SJSA1 (cell line): ENCODE measurements at regions not wholly inside any gene's neighbourhood (a gene's known extent, or its start where the extent isn't known, plus 50 kb on each side); places are given as distances from the start of the nearest gene placed in this dataset.
A peak's percentile ranks its signal among the peaks of the same experiment; 100 is the strongest.

ENCODE experiments used
- DNase-seq, 2 experiments: peaks; one replicate each; pipeline ENCODE4 v3.0.0-alpha.2; 2015 to 2020; ENCODE audit warnings: low spot score in 2 of 2, low read depth in 1 of 2
- H3K27ac ChIP-seq: fragments of 250-450 bp; sonication (Bioruptor Pico); 2 replicates; pipeline ENCODE4 v1.5.1; 2020; ENCODE audit warnings: mild to moderate bottlenecking, moderate library complexity
- H3K27me3 ChIP-seq: fragments of 250-450 bp; sonication (Bioruptor Pico); replicated peaks from 2 replicates; pipeline ENCODE4 v1.5.1; 2020; ENCODE audit warnings: mild to moderate bottlenecking, moderate library complexity
- H3K36me3 ChIP-seq: fragments of 250-450 bp; sonication (Bioruptor Pico); 2 replicates; pipeline ENCODE4 v1.5.1; 2020; ENCODE audit warnings: mild to moderate bottlenecking
- H3K4me1 ChIP-seq: fragments of 250-450 bp; sonication (Bioruptor Pico); replicated peaks from 2 replicates; pipeline ENCODE4 v1.6.1; 2021; ENCODE audit warnings: mild to moderate bottlenecking
- H3K4me3 ChIP-seq: fragments of 250-450 bp; sonication (Bioruptor Pico); 2 replicates; pipeline ENCODE4 v1.5.1; 2020; ENCODE audit warnings: mild to moderate bottlenecking
- H3K9me3 ChIP-seq: fragments of 250-450 bp; sonication (Bioruptor Pico); replicated peaks from 2 replicates; pipeline ENCODE4 v1.5.1; 2020; ENCODE audit warnings: mild to moderate bottlenecking

- H3K9me3 ChIP-seq, result no peaks in the 10 kb centered on the region
- peak; percentile 74 to 77 for DNase-seq
- peaks cover 17% of the 10 kb centered on the region for H3K4me1 ChIP-seq
- H3K27ac ChIP-seq, result no peak overlapping the region
- no peaks in the 10 kb centered on the region for H3K27me3 ChIP-seq
- no peaks in the 10 kb centered on the region for H3K36me3 ChIP-seq
- H3K4me3 ChIP-seq, result no peak overlapping the region
Measured at GRCh38 chr6:71510057-71510713, 221.6 kb downstream of the OGFRL1 start.

DNA sequence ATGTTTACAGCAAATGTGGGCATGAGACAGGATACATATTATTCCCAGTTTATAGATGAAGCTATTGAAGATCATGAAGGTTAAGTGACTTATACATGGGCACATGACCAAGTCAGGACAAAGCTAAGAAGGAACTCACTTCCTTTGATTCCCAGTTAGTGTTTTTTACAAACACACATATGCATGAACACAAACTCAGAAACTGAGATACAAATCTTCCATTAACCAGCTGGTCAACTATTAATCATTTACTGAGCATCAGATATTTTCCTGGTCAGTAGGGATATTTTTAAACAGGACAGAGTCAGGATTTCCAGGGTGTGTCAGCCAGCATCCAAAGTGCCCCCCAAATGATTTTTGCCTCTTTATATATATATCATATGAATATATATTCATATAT is 222.2 kb downstream of the OGFRL1 start:
- DNase-seq, result no peak
- no peak overlapping the region for H3K27ac ChIP-seq
- no peaks in the 10 kb centered on the region for H3K9me3 ChIP-seq
- no peaks in the 10 kb centered on the region for H3K36me3 ChIP-seq
- no peaks in the 10 kb centered on the region for H3K27me3 ChIP-seq
- no peak overlapping the region for H3K4me3 ChIP-seq
- H3K4me1 ChIP-seq, result peaks cover 17% of the 10 kb centered on the region

- H3K27ac ChIP-seq, result no peak overlapping the region
- no peaks in the 10 kb centered on the region for H3K27me3 ChIP-seq
- no peak for DNase-seq
- peaks cover 17% of the 10 kb centered on the region for H3K4me1 ChIP-seq
- no peaks in the 10 kb centered on the region for H3K9me3 ChIP-seq
- H3K4me3 ChIP-seq, result no peak overlapping the region
- no peaks in the 10 kb centered on the region for H3K36me3 ChIP-seq
Measured at GRCh38 chr6:71512256-71512655, 223.6 kb downstream of the OGFRL1 start.

GRCh38 chr6:71513036-71513435 is 224.4 kb downstream of the OGFRL1 start:
- peaks cover 17% of the 10 kb centered on the region for H3K4me1 ChIP-seq
- no peak for DNase-seq
- no peaks in the 10 kb centered on the region for H3K9me3 ChIP-seq
- no peaks in the 10 kb centered on the region for H3K27me3 ChIP-seq
- no peak overlapping the region for H3K4me3 ChIP-seq
- H3K36me3 ChIP-seq, result no peaks in the 10 kb centered on the region
- H3K27ac ChIP-seq, result no peak overlapping the region

- H3K36me3 ChIP-seq, result no peaks in the 10 kb centered on the region
- DNase-seq, result no peak
- no peaks in the 10 kb centered on the region for H3K9me3 ChIP-seq
- peaks cover 4% of the 10 kb centered on the region; the same call in 1 of the 2 replicates for H3K27me3 ChIP-seq
- H3K4me1 ChIP-seq, result peaks cover 13% of the 10 kb centered on the region
- no peak overlapping the region for H3K4me3 ChIP-seq
- H3K27ac ChIP-seq, result no peak overlapping the region
Measured at GRCh38 chr6:71523548-71523947, 234.9 kb downstream of the OGFRL1 start.

GRCh38 chr6:71524201-71524600 is 235.6 kb downstream of the OGFRL1 start:
- H3K4me3 ChIP-seq, result no peak overlapping the region
- H3K27me3 ChIP-seq, result peaks cover 4% of the 10 kb centered on the region; the same call in 1 of the 2 replicates
- H3K27ac ChIP-seq, result no peak overlapping the region
- H3K9me3 ChIP-seq, result no peaks in the 10 kb centered on the region
- peak in 1 of 2 experiments; percentile 79 for DNase-seq
- no peaks in the 10 kb centered on the region for H3K36me3 ChIP-seq
- peaks cover 13% of the 10 kb centered on the region for H3K4me1 ChIP-seq

DNA sequence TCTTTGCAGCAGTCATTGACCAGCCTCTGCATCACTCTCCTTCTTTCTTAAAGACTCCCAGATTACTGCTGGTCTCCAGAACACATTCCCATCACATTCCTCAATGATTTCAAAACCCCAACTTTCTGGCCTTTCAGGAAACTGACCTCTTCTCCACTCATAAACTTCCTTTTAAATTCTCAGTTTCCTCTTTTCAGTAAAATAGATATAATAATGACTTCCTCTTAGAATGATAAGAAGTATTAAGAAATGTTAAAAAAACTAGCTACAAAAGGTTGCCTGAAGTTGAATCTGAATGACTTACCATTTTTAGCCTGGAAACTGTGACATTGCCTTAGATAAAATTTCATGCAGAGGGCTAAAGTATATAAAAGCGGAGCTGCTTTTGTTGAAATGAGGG is 239.3 kb downstream of the OGFRL1 start:
- Histone ChIP-seq H3K27ac (no peak overlapping the region), H3K4me3 (no peak overlapping the region), H3K9me3 (no peaks in the 10 kb centered on the region), H3K36me3 (no peaks in the 10 kb centered on the region), H3K27me3 (no peaks in the 10 kb centered on the region), H3K4me1 (peaks cover 13% of the 10 kb centered on the region)
- DNase-seq, result no peak

DNA sequence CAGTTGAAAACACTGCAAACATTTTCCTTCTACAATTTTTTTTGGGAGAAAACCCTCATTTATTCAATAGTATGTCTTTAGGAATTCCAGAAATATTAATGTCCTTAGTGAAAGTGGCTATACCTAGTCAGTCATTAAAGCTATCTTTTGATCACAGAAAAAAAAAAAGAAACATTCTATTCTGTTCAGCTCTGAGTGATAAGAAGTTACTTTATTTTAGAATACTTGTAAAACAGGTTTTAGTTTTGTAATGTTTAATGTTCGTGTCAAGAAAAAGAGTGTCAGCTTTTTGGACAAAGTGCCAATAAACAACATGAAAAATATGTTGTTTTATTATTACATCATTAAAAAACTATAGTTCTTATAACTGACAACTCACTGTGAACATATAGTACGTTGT is 240.4 kb downstream of the OGFRL1 start:
- no peak for DNase-seq
- H3K27me3 ChIP-seq, result no peaks in the 10 kb centered on the region
- no peaks in the 10 kb centered on the region for H3K9me3 ChIP-seq
- no peak overlapping the region for H3K4me3 ChIP-seq
- H3K4me1 ChIP-seq, result peaks cover 9% of the 10 kb centered on the region
- H3K27ac ChIP-seq, result no peak overlapping the region
- no peaks in the 10 kb centered on the region for H3K36me3 ChIP-seq

- H3K27me3 ChIP-seq, result no peaks in the 10 kb centered on the region
- no peaks in the 10 kb centered on the region for H3K9me3 ChIP-seq
- no peak overlapping the region for H3K4me3 ChIP-seq
Measured at GRCh38 chr6:71529769-71530168, 241.2 kb downstream of the OGFRL1 start.

GRCh38 chr6:71531006-71531405 is 242.4 kb downstream of the OGFRL1 start:
- no peak for DNase-seq
- H3K27me3 ChIP-seq, result no peaks in the 10 kb centered on the region
- no peaks in the 10 kb centered on the region for H3K4me1 ChIP-seq
- H3K36me3 ChIP-seq, result no peaks in the 10 kb centered on the region
- no peaks in the 10 kb centered on the region for H3K9me3 ChIP-seq
- H3K4me3 ChIP-seq, result no peak overlapping the region
- H3K27ac ChIP-seq, result no peak overlapping the region

More at GRCh38 chr6:71529769-71530168, 241.2 kb downstream of the OGFRL1 start:
- no peaks in the 10 kb centered on the region for H3K36me3 ChIP-seq
- H3K4me1 ChIP-seq, result peaks cover 3% of the 10 kb centered on the region
- H3K27ac ChIP-seq, result no peak overlapping the region
- DNase-seq, result no peak

DNA sequence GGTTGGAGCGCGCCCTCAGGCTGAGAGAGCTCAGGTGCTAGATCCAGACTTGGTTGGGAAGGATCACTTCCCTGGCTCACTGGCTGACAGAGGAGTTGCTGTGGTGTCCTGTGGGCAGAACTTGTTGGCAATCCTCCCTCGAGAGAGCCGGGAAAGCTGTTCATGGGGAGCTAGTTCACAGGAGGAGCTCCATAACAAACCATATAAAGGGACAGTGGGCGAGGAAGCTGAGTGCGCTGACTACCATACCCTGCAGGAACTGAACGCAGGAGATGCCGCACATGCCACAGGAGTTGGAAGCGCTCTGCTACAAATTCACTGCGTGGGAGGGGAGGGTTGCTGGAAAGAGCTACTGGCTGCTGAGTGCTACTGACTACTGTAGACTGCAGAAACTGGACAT is 243.2 kb downstream of the OGFRL1 start:
- H3K4me1 ChIP-seq, result no peaks in the 10 kb centered on the region
- no peaks in the 10 kb centered on the region for H3K36me3 ChIP-seq
- H3K27ac ChIP-seq, result no peak overlapping the region
- DNase-seq, result no peak
- H3K4me3 ChIP-seq, result no peak overlapping the region
- no peaks in the 10 kb centered on the region for H3K27me3 ChIP-seq
- no peaks in the 10 kb centered on the region for H3K9me3 ChIP-seq

DNA sequence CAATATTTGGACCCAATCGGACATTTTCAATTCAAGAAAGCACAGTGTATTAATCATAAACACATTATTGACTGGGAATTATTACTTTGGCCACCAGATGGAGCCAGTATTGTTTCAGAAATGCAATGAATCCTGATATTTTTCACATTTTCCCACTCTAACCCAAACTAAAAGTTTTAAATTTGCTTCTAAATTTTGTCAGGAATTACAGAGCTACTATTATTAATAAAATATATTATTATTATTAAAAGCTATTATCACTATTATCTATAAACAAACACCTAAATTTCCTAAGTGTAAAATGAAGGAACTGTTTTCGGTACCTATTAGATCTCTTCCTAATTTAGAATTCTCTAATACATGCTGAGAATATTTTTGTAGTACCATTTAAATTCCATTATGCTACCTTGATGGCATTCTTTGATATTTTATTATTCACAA is 245.3 kb downstream of the OGFRL1 start:
- Histone ChIP-seq H3K9me3 (no peaks in the 10 kb centered on the region), H3K27me3 (no peaks in the 10 kb centered on the region), H3K27ac (no peak overlapping the region), H3K36me3 (no peaks in the 10 kb centered on the region), H3K4me1 (no peaks in the 10 kb centered on the region), H3K4me3 (no peak overlapping the region)
- DNase-seq, result no peak

DNA sequence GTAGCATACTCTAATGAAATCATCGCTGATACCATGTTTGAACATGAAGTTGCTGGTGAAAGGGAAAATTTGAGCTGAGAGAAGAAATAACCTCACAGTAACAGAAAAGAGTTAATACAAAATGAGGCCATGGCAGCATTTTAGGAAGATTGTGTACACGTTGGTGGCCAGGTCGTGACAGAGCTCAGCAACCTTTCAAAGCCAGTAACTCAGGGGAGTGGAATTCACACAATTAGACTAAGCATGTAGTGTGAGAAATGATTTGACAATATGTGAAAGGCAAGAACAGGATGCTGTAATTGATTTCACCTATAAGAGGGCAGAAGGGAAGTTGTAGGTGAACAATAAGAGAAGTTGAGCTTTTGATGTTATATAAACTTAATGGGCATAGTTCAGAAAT is 246.3 kb downstream of the OGFRL1 start:
- H3K27me3 ChIP-seq, result no peaks in the 10 kb centered on the region
- no peaks in the 10 kb centered on the region for H3K4me1 ChIP-seq
- no peak overlapping the region for H3K27ac ChIP-seq
- DNase-seq, result no peak
- no peak overlapping the region for H3K4me3 ChIP-seq
- H3K36me3 ChIP-seq, result no peaks in the 10 kb centered on the region
- H3K9me3 ChIP-seq, result no peaks in the 10 kb centered on the region

DNA sequence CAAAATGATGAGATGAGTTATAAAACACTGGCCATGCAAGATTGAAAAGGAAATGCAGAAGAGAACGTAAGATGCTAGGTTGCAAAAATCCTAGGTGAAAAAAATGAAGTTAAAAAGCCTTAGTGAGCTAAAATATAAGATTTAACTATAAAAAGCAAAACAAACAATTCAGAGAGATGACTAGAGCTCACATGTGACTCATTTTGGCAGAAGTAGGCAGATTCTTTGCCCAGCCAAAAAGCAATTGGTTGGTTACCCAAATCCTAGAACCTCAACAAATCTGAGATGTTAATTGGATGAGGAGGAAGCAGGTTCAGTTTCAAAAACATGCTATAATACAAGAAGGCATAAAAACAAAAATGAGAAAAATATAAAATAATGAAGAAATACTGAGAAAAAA is 249.1 kb downstream of the OGFRL1 start:
- Histone ChIP-seq H3K4me1 (peaks cover 4% of the 10 kb centered on the region), H3K27ac (no peak overlapping the region), H3K4me3 (no peak overlapping the region), H3K9me3 (no peaks in the 10 kb centered on the region), H3K36me3 (no peaks in the 10 kb centered on the region), H3K27me3 (no peaks in the 10 kb centered on the region)
- DNase-seq, result no peak

DNA sequence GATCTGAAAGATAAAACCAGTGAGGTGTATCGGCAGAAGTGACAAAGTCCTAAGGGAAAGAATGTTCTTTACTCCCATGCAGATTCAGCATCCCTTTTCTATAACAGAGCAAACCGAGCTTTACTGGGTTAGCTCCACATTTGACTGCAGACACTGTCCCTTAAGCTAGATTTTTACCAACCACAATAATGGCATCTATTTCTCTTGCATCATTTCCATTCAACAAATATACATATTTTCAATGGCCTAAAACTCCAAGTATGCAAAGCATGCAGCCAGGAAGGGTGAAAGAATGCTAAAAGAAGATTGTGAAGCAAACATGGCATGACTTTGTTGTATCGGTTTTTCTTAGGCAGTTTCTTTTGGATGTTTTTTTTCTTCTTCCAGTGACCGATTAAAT is 255.4 kb downstream of the OGFRL1 start:
- Histone ChIP-seq H3K27me3 (no peaks in the 10 kb centered on the region), H3K9me3 (no peaks in the 10 kb centered on the region), H3K36me3 (no peaks in the 10 kb centered on the region), H3K4me1 (peaks cover 33% of the 10 kb centered on the region), H3K27ac (peak overlapping the region; percentile 63), H3K4me3 (no peak overlapping the region)
- peak in 1 of 2 experiments; percentile 78 for DNase-seq
